Uterus (tissue), 2 donors: ENCODE measurements at regions not wholly inside any gene's neighbourhood (a gene's known extent, or its start where the extent isn't known, plus 50 kb on each side); places are given as distances from the start of the nearest gene placed in this dataset.

Experiments
- CTCF ChIP-seq, 4 experiments: fragments of 200-600 bp in 2 of 4; fragments of 450-650 bp in 2 of 4; sonication (generic) in 2 of 4; IDR thresholded peaks; one replicate each; pipeline ENCODE4 v1.5.1; 2016 to 2019; ENCODE audit warnings: antibody characterized with exemption in 4 of 4, mild to moderate bottlenecking in 2 of 4, moderate library complexity in 1 of 4
- POLR2A ChIP-seq, 2 donors: fragments of 450-650 bp; IDR thresholded peaks; one replicate each; pipeline ENCODE4 v1.6.1; 2016; ENCODE audit warnings: antibody characterized with exemption in 2 of 2, mild to moderate bottlenecking in 1 of 2, moderate library complexity in 1 of 2

GRCh38 chr7:156516791-156517378 lies 123.7 kb upstream of the RNF32 start:
- TF ChIP-seq POLR2A (IDR thresholded peaks at IDR 0.05) (no peak), CTCF (IDR thresholded peaks at IDR 0.05) (no peak)
